CD4-positive, alpha-beta T cell treated with Interferon gamma for 1 hour (primary cell): ENCODE measurements at regions not wholly inside any gene's neighbourhood (a gene's known extent, or its start where the extent isn't known, plus 50 kb on each side); places are given as distances from the start of the nearest gene placed in this dataset.
"Not testable (repeated sequence)": the region's sequence is repeated elsewhere in the genome, so short reads cannot be mapped to it uniquely, and the experiment has no call there.

ENCODE experiments used
- DNase-seq: peaks from one replicate; pipeline ENCODE4 v3.0.0-alpha.2; 2020

DNA sequence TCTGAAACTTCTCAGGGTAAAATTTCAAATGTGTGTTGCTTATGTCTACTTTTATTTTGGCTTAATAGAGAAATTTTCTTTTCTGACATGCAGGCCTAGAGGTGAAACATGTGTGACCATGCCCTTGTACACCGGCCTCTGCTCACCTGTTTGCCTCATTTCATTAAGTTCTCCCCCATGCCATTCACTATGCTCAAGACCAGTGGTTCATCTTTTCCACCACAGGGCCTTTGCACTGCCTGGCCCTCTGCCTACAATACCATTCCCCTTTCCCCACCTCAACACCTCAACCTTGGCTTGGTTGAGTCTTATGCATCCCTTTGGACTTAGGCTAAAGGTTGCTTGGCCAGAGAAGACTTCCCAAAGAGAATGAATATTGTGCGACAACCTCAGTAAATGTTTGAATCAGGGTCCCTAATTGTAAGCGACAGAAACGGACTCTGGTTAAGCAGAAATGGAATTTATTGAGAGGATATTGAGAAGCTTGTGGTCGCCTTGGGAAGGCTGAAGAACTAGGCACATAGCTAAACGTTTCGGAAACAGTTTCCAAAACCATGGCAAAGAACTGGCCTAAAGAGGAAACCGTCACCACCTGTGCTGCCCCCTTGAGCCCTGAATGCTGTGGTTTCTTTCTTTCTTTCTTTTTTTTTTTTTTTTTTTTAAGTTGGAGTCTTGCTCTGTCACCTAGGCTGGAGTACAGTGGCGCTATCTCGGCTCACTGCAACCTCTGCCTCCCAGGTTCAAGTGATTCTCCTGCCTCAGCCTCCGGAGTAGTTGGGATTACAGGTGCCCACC lies 152.2 kb downstream of the SOX4 start:
- DNase-seq: no peak

DNA sequence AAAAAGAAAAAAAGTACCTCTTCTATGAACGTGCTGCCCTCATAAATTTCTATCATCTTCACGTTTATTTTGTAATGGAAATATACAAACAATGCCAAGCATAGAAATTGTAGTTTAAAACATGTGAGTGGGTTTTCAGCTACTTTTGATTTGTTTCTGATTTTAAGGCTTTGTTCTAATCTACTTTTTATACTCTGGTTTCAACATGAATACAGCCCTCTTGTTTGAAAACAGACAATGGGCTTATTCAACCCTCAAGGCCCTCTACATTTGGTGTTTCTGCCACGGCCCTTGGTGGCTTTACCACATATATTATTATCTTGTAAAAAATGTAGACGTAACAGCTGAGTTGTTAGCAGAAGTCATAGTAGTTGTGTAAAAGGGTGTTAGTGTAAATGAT lies 153.9 kb downstream of the SOX4 start:
- no peak for DNase-seq

DNA sequence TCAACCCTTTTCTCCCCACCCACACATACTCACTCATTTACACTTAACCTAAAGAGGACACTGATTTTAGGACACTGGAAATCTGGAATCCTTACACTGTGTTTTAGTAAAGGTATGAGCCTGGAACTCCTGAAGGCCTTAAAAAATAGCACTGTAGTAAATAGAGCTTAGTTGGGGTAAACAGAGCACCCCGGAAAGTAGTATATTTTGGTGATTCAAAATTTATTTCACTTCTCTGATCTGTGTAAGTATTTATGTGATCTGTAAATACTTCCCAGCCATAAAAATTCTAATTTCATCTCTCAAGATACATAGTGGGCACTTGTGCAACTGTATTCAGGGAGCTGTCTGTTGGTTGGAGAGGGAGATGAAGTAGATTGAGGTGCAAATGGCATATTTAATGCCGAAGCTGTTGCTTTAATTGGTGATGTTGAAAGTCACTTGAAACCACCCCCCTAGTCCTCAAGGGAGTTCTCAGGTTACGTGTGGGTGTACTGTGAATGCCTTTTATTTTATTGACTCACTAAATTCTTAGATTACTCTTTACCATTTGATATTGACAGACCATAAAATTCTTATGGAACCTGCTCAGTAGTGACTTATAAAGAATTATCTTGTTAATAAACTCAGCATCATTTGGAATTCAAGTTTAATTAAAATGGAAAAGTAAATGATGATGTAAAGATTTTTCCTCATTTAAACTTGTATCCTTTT lies 154.9 kb downstream of the SOX4 start:
- DNase-seq: no peak

DNA sequence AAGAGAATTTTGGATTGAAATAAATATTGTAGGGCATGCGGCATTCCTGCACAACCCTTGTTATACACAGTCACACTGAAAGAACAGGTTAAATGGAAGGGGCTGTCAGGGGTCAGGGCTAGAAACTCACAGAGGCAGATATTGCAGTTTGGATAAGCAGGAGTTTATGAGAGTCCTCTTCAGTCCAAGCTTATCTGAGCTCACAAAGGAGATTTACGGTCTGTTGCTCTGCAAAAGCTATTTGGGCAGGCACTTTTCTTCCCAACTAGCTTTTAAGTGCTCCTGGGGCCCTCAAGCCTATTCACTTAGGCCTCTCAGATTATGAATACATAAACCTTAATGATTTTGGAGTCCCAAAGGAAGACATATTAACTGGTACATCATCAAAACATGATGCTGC lies 156.2 kb downstream of the SOX4 start:
- DNase-seq: no peak

DNA sequence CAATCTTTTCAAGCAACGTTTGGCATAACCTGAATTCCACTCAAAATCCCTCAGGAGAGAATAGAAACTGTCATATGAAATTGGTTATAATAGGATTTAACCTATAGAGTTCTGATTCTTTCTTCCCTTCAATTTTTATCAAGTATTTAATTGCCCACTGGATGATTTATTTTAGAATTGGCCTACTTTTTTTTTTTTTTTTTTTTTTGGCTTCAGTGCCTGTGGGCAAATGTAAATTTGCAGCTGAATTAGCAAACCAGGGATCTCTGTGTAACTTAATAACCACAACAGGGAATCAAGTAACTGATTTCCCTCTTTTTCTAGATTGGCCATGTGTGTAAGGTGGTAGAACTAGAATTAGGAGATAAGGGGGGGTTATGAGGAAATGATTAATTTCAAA lies 157.0 kb downstream of the SOX4 start:
- DNase-seq: no peak

DNA sequence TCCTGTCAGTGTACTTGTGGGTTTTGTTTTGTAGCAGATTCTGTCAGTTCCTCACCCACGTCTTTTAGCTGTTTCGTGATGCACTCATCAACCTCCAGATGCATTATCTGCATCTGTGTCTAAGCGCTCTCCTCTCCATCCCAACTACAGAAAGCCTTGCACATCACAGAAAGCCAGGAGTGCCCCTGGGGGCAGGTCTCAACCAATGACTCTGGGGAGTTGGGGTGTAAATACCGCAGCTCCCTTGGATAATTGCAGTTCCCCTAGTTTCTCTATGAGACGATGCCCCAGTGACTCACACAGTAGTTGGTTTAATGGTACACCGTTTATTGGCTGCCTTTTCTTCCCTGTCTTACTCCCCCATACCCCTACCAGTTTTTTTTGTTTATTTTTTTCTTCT lies 158.1 kb downstream of the SOX4 start:
- no peak for DNase-seq

DNA sequence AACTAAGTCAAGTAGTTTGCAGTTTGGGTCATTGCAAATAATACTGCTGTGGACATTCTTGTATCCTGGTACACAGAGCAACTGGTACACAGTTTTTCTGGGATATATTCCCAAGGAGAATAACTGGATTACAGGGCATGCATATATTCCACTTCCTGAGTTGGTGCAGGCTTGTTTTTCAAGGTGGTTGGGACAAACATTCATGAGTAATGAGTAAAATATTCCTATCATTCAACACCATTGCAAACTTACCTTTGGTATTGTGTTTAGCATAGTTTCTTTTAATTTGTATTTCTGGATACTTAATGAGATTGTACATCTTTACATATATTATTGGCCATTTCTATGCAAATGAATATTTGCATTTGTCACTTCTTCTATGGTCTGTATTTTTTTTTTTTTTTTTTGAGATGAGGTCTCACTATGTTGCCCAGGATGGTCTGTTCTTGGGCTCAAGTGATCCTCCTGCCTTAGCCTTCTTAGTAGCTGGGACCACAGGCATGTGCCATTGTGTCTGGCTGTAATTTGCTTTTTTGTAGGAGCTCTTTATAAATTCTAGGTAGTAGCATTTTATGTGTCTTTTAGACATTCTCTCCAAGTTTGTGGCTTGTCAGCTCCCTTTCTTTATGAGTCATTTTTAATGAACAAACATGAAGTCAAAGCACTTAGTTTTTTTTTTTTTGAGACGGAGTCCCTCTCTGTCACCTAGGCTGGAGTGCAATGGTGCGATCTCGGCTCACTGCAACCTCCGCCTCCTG lies 158.7 kb downstream of the SOX4 start:
- DNase-seq: no peak

DNA sequence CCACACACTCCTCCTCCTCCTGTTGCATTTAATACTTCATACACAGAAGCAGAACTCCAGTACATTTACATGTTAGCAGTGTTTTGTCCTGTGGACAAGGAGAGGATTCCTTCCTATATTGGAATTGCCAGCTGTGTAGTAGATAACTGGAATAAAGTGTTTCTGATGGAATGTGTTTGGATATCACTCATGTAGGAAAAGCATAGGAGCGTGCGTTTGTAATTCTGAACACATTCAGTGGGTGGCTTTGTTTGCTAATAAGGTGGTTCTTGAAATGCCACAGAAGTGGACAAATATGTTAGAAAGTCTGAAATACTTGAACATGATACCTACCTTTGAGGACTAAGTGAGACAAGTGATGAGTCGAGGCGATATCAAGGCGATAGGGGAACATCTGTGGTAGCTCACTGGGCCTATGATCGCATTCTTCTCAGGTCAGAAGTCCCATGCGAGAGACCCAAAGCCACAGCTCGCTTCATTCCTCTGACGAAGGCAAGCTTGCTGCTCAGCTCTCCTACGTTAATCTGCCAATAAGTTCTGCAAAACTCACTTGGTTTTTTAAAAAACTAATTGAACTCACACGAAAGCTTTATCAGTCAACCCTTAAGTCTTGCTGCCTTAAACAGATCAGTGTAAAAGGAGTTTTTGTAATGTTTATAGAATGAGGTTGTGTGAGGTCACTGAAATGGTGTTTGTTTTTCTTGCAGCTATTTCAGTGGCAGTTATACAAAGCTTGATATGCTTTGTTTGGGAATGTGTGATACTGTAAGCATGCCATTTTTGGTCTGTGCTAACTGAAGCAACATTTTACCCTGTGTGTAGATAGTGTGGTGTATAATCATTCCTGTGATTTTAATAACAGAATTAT lies 159.9 kb downstream of the SOX4 start:
- DNase-seq: no peak

DNA sequence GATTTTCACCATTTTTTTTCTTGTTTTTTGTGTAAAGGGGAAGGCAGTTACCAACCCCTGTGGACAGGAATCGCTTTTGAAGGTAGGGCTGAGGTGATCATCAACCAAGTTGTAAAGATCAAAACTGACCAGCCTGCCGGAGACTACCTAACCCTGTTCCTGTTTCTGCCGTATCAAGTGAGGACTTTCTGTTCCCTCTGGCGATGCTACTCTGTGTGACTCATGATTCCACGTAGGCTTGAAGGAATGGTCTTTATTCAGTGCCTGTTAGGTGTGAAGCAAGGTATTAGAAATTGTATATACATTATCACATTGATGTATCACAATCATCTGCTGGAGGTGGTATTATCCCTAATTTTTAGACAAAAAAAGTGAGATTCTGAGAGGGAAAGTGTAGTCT lies 161.3 kb downstream of the SOX4 start:
- DNase-seq: no peak

DNA sequence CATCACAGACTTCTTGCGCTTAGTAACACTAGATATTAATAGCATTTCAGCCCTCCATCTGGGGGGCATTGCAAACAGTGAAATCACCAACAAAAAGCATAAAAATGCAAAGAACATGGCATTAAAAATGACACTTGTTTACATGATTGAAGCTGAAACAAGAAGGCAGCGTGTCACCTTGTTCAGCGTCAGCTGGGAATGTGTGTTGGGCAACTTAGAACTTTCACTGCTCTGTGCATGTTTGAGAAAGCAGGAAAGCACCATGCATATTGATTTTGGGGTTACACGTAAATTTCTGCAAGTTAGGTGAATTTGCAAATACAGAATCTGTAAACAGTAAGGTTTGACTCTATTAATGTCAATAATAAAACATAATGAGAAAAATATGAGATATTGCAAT lies 162.9 kb downstream of the SOX4 start:
- no peak for DNase-seq

DNA sequence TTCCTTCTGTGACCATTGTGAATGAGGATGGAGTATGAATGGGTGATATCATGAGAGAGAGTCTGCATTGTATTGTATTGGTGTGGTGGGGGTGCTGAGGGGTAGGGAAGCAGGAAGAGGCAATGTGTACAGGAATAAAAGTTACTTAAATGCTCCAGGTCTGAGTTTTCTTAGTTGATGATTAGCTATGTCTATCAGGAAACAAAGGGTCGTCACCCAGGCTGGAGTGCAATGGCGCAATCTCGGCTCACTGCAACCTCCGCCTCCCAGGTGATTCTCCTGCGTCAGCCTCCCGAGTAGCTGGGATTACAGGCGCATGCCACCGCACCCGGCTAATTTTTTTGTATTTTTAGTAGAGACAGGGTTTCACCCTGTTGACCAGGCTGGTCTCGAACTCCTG lies 163.8 kb downstream of the SOX4 start:
- not testable (repeated sequence) for DNase-seq

DNA sequence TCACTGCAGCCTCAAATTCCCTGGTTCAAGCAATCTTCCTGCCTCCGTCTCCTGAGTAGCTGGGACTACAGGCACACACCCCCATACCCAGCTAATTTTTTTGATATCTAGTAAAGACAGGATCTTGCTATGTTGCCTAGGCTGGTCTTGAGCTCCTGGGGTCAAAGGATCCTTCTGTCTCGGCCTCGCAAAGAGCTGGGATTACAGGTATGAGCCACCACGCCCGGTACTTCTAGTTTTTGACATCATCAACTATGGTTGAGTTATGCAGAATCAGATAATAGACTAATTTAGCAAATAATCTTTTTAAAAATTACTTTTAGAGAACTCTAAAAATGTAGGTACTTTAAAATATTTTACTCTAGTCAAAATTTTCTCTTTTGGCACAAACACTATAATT lies 166.2 kb downstream of the SOX4 start:
- DNase-seq: no peak

DNA sequence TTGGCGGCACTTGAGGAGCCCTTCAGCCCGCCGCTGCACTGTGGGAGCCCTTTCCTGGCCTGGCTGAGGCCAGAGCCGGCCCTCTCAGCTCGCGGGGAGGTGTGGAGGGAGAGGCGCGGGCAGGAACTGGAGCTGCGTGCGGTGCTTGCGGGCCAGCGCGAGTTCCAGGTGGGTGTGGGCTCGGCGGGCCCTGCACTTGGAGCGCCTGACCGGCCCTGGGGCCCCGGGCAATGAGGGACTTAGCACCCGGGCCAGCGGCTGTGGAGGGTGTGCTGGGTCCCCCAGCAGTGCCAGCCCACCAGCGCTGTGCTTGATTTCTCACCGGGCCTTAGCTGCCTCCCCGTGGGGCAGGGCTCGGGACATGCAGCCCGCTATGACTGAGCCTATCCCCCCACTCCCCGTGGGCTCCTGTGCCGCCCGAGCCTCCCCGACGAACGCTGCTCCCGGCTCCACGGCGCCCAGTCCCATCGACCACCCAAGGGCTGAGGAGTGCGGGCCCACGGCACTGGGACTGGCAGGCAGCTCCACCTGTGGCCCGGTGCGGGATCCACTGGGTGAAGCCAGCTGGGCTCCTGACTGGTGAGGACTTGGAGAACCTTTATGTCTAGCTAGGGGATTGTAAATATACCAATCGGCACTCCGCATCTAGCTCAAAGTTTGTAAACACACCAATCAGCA lies 167.6 kb downstream of the SOX4 start:
- not testable (repeated sequence) for DNase-seq

DNA sequence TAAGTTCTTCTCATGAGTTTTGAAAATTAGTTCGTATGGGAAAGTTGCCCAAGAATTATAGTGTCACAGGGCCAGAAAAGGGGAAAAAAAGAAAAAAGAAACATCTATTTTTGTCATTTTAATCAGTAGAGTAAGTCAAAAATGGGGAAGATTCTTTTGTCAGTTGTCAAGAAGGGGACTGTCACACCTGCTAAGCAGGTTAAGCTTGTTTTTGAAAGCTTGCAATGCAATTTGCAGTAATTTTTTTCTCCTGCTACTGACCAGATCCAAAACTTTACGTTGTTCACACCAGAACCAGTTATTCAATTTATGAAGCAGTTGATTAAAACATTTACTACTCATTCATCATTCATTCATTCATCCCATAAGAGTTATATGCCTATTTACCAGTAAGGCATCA lies 171.4 kb downstream of the SOX4 start:
- DNase-seq: no peak

DNA sequence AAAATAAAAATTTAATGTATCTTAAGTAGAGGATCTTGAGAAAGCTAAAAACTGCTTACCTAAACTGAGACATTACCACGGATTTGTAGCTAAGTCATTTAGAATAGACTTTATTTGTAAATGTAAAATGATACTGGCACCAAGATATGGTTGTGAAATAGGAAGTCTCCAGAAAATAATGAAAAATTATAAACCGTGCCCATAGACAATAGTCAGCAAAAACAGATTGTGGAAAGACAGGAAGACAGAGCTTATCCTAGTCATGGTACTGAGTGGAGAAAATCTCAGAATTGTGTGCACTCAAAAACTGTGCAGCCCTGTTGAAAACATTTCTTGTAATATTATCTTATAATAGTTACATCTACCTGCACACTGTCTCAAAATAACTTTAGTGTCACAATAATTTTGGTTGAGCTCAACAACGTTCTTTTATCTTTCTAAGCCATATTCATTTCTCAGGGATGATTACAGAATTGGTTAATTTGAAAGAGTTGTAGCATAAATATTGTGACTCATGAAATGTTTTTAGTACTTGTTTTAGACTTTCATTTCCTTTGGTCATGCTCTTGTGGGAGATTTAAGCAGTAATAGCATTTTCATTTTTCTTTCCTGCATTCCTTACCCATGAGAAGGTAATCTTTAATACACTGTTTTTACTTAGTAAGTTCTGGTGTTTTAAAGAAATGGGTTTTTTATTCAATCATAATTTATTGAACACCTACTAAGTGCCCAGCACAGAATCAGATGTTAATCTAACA lies 174.5 kb downstream of the SOX4 start:
- no peak for DNase-seq

DNA sequence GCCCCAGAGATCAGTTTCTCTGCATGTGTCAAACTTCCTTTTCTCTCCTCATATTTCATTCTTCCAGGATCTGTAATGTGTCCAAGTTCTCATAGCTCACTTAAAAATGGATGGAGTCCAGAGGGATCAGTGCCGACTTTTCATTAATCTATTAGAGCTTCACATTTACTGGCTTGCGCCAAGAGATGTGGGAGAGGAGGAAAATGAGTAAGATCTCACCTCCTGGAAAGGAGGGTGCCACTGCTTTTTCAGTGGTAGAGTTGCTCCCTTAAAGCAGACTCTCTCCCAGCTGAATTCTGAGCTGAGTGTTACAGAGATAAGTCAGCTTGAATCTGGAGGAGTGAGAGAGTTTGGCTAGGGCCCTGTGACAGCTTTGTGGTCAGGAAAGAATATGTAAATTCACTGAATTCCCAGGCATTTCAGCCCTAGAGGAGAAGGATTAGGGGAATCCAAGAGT lies 175.9 kb downstream of the SOX4 start:
- DNase-seq: no peak

DNA sequence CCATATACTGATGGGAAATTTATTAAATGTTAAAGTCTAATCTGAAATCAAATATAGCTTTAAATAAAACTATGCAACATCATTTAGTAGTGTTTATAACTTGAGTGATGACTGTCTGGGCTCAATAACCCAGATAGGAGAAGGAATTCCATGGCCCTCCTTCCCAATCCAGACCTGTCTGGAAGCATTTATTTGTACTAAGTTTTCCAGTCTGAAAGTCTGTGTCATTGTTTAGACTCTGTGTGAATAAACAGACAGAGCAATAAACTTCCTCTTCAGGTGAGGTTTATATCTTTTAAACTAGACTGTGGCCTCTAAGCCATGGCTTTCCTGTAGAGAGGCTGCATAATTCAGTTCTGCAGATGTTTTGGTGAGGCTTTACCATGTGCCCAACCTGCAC lies 176.4 kb downstream of the SOX4 start:
- no peak for DNase-seq

DNA sequence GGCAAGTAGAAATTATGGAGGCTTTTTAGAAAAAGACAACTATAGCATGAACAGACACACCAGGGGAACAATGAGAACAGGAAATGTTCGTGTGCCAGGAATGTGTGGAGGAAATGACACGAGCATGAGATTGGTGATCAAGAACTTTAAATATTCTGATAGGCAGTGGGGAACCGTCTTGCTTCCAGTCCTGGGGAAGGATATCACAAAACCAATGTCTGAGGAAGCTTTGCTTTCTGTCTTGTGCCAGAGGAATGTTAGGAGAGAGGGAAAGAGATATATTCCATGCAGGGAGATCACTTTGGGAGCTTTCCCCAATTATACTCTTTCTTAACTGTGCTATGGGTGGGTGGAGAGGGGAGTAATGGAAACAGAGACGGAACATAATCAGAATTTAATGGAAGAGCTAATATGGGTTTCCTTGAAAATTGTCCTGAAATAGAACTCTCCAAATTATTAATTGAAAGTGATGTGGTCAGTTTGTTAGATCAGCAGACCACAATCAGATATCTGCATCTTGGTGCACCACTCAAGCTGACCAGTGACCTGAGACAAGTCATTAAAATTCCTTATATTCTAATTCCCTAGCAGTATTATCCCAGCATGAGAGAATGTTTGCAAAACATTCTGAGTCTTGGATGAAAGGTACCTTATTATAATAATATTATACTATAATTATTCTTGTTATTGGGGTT lies 178.2 kb downstream of the SOX4 start:
- DNase-seq: no peak

DNA sequence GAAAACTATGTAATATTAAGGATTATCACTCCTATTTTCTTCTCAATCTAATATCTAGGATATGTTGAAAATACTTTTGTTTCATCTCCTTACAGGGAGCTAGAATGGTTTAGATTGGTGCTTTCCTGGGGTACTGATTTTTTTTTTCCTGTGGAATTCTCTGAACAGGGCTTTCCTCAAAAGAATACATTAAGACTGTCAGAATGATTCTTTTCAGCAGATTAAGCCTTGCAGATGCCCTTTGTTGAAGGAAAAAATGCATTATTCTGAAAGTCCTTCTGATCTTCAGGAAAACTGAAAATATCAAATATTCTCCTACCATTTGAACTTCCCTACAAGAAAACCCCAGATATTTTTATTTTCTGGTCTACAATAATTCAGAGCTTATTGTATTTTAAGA lies 178.9 kb downstream of the SOX4 start:
- DNase-seq: no peak

DNA sequence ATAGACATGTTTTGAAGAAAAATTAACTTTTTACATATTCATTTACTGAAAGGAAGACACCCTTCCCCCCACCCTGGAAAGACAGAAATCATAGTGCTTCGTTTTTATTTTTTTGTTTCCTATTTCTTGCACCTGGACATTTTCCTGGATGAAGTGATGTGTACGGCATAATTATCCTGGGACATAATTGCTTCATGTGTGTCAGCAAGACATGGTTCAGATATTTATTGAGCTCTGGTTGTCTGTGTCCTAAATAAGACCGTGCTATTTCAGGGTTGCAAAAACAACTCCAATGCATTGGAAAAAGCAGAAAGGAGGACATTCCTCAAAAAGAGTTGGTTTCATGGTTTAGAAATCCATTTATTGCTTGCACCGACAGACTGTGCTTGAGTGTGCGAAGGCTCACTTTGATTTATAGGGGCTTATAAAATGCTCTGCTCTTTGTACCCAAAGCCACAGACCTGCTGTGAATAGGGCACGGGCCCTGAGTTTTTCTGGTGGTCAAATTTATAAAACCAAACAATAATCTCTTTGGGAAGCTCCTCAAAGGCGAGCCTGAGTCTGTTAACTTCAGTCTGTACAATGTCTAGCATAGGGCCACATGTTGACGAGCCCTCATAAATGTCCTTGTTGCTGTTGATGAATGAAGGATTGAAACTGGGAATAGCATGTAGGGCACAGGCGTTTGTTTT lies 179.5 kb downstream of the SOX4 start:
- no peak for DNase-seq
